HepG2 (cell line): ENCODE measurements at regions not wholly inside any gene's neighbourhood (a gene's known extent, or its start where the extent isn't known, plus 50 kb on each side); places are given as distances from the start of the nearest gene placed in this dataset.

Experiments
- ARNTL ChIP-seq: sonication (generic); formaldehyde crosslinking; IDR thresholded peaks from 2 replicates; pipeline ENCODE4 v1.4.0; 2020; ENCODE audit warnings: mild to moderate bottlenecking, missing genetic modification reagents
- EP300 ChIP-seq, 3 experiments: sonication (generic) in 1 of 3; formaldehyde crosslinking in 1 of 3; IDR thresholded peaks; 2 replicates each; pipeline versions ENCODE4 v1.5.1 to v1.6.1; 2011 to 2020; ENCODE audit warnings: low read depth in 2 of 3, low read length in 2 of 3, borderline replicate concordance in 1 of 3, improper control_type of control experiment in 1 of 3, mild to moderate bottlenecking in 1 of 3, missing genetic modification reagents in 1 of 3, moderate library complexity in 1 of 3
- NFRKB ChIP-seq: fragments of 450-650 bp; IDR thresholded peaks from 2 replicates; pipeline ENCODE4 v1.6.1; 2017
- TAF1 ChIP-seq: sonication (generic); formaldehyde crosslinking; IDR thresholded peaks from 2 replicates; pipeline ENCODE4 v1.4.0; 2020; ENCODE audit warnings: missing genetic modification reagents
- ZNF530 ChIP-seq: sonication (generic); formaldehyde crosslinking; IDR thresholded peaks from 2 replicates; pipeline ENCODE4 v1.5.0; 2020; ENCODE audit warnings: low read depth, mild to moderate bottlenecking, missing genetic modification reagents
- TF ChIP-seq, protein P1 (sequence below): sonication (generic); formaldehyde crosslinking; IDR thresholded peaks from 2 replicates; pipeline ENCODE4 v1.5.0; 2020; ENCODE audit warnings: mild to moderate bottlenecking, missing genetic modification reagents, moderate library complexity
- TF ChIP-seq, protein P2 (sequence below), 2 experiments: IDR thresholded peaks; 2 replicates each; pipeline ENCODE4 v1.6.1; 2011 to 2012; ENCODE audit warnings: low read length in 2 of 2, borderline replicate concordance in 1 of 2, low read depth in 1 of 2, mild to moderate bottlenecking in 1 of 2, moderate library complexity in 1 of 2

DNA sequence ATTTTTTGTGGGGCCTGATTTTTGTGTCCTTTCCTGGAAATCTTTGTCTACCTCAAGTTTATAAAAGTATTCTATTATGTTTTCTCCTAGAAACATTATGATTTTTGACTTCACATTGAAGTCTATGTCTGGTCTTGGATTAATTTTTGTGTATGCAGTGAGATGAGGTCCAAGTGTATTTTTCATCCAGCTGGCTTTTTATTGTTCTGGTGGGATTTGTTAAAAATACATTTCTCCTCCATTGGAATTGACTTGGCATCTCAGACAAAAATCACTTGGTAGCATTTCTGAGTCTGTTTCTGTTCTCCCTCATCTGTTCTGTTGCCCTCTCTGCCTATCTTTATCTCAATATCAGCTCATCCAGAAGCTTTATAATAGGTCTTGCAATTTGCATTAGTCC, 109.0 kb downstream of the IRX1 start:
- no peak for TF ChIP-seq TAF1 (CRISPR knock-in tag)
- TF ChIP-seq NFRKB, result no peak
- TF ChIP-seq, protein P1, sequence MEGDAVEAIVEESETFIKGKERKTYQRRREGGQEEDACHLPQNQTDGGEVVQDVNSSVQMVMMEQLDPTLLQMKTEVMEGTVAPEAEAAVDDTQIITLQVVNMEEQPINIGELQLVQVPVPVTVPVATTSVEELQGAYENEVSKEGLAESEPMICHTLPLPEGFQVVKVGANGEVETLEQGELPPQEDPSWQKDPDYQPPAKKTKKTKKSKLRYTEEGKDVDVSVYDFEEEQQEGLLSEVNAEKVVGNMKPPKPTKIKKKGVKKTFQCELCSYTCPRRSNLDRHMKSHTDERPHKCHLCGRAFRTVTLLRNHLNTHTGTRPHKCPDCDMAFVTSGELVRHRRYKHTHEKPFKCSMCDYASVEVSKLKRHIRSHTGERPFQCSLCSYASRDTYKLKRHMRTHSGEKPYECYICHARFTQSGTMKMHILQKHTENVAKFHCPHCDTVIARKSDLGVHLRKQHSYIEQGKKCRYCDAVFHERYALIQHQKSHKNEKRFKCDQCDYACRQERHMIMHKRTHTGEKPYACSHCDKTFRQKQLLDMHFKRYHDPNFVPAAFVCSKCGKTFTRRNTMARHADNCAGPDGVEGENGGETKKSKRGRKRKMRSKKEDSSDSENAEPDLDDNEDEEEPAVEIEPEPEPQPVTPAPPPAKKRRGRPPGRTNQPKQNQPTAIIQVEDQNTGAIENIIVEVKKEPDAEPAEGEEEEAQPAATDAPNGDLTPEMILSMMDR (CRISPR knock-in tag), result no peak
- no peak for TF ChIP-seq EP300 (IDR thresholded peaks at IDR 0.05; ENCODE audit: low read depth in 2 of 2, low read length in 2 of 2)
- TF ChIP-seq EP300 (CRISPR knock-in tag; IDR thresholded peaks at IDR 0.05; ENCODE audit: borderline replicate concordance), result no peak
- TF ChIP-seq, protein P2, sequence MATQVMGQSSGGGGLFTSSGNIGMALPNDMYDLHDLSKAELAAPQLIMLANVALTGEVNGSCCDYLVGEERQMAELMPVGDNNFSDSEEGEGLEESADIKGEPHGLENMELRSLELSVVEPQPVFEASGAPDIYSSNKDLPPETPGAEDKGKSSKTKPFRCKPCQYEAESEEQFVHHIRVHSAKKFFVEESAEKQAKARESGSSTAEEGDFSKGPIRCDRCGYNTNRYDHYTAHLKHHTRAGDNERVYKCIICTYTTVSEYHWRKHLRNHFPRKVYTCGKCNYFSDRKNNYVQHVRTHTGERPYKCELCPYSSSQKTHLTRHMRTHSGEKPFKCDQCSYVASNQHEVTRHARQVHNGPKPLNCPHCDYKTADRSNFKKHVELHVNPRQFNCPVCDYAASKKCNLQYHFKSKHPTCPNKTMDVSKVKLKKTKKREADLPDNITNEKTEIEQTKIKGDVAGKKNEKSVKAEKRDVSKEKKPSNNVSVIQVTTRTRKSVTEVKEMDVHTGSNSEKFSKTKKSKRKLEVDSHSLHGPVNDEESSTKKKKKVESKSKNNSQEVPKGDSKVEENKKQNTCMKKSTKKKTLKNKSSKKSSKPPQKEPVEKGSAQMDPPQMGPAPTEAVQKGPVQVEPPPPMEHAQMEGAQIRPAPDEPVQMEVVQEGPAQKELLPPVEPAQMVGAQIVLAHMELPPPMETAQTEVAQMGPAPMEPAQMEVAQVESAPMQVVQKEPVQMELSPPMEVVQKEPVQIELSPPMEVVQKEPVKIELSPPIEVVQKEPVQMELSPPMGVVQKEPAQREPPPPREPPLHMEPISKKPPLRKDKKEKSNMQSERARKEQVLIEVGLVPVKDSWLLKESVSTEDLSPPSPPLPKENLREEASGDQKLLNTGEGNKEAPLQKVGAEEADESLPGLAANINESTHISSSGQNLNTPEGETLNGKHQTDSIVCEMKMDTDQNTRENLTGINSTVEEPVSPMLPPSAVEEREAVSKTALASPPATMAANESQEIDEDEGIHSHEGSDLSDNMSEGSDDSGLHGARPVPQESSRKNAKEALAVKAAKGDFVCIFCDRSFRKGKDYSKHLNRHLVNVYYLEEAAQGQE (IDR thresholded peaks at IDR 0.05; ENCODE audit: borderline replicate concordance in 1 of 2, low read depth in 1 of 2, low read length in 2 of 2), result no peak
- TF ChIP-seq ZNF530 (CRISPR knock-in tag), result no peak
- no peak for TF ChIP-seq ARNTL
